Panc1 (cell line): ENCODE measurements at regions not wholly inside any gene's neighbourhood (a gene's known extent, or its start where the extent isn't known, plus 50 kb on each side); places are given as distances from the start of the nearest gene placed in this dataset.

Experiments
- ATAC-seq: fragments of 200-7000 bp; cut with Tn5 transposase; 2 replicates; pipeline ENCODE4 v1.9.1; 2020; ENCODE audit warnings: mild to moderate bottlenecking, moderate library complexity
- BruUV-seq: library from RNA; stranded (reverse); fragments of 400-500 nt; replicated peaks from 2 replicates; lab custom pipeline; 2021; lab: Mats Ljungman, UMichigan
- CTCF ChIA-PET: fragments of 300-600 bp; sonication (Branson Sonifier 250); formaldehyde crosslinking; loops from one replicate; lab custom pipeline; 2022; ENCODE audit warnings: antibody characterized with exemption; lab: Charles Lee
- POLR2A ChIA-PET: fragments of 300-600 bp; sonication (Branson Sonifier 250); formaldehyde crosslinking; loops from one replicate; lab custom pipeline; 2022; ENCODE audit warnings: antibody characterized with exemption; lab: Charles Lee
- DNase-seq: peaks from one replicate; pipeline ENCODE4 v3.0.0-alpha.2; 2010; ENCODE audit warnings: low read depth, low spot score
- H3K27ac ChIP-seq: 2 replicates; pipeline ENCODE4 v1.5.1; 2011; ENCODE audit warnings: mild to moderate bottlenecking, low read length, inconsistent platforms
- H3K27me3 ChIP-seq: fragments of 200-500 bp; sonication (Bioruptor generic); 2 replicates; pipeline ENCODE4 v1.6.0; 2014; ENCODE audit warnings: low read length, inconsistent platforms; ENCODE audit not compliant: control insufficient read depth, insufficient read depth
- H3K36me3 ChIP-seq: fragments of 200-500 bp; sonication (Bioruptor generic); 2 replicates; pipeline ENCODE4 v1.5.1; 2014; ENCODE audit warnings: inconsistent platforms, mild to moderate bottlenecking, low read length, moderate library complexity; ENCODE audit not compliant: control insufficient read depth, insufficient read depth
- H3K4me1 ChIP-seq: 2 replicates; pipeline ENCODE4 v1.5.1; 2011; ENCODE audit warnings: inconsistent platforms, mild to moderate bottlenecking, low read length, moderate library complexity; ENCODE audit not compliant: control insufficient read depth, insufficient read depth
- H3K4me3 ChIP-seq, 2 experiments: 2 replicates each; pipeline ENCODE4 v1.5.1; 2011 to 2012; ENCODE audit warnings: low read depth in 2 of 2, low read length in 2 of 2, mild to moderate bottlenecking in 2 of 2, inconsistent platforms in 1 of 2, moderate library complexity in 1 of 2
- H3K9me3 ChIP-seq: fragments of 200-500 bp; sonication (Bioruptor generic); 2 replicates; pipeline ENCODE4 v1.5.1; 2014; ENCODE audit warnings: low read depth, mild to moderate bottlenecking, inconsistent platforms, low read length, moderate library complexity; ENCODE audit not compliant: control insufficient read depth, insufficient read depth
- CTCF ChIP-seq: fragments of 450-650 bp; IDR thresholded peaks from 2 replicates; pipeline ENCODE4 v1.5.1; 2017; ENCODE audit warnings: mild to moderate bottlenecking
- POLR2AphosphoS5 ChIP-seq: IDR thresholded peaks from 2 replicates; pipeline ENCODE4 v1.6.1; 2012; ENCODE audit warnings: mild to moderate bottlenecking, low read depth, low read length, moderate library complexity
- REST ChIP-seq, 2 experiments: IDR thresholded peaks; 2 replicates each; pipeline ENCODE4 v1.6.1; 2011 to 2012; ENCODE audit warnings: low read depth in 2 of 2, control low read depth in 1 of 2, low read length in 1 of 2, mild to moderate bottlenecking in 1 of 2, moderate library complexity in 1 of 2; ENCODE audit not compliant: insufficient read depth in 1 of 2
- SIN3A ChIP-seq: IDR thresholded peaks from 2 replicates; pipeline ENCODE4 v1.6.1; 2012; ENCODE audit warnings: low read depth, mild to moderate bottlenecking, low read length, moderate library complexity, borderline replicate concordance; ENCODE audit not compliant: insufficient read depth
- TCF7L2 ChIP-seq: IDR thresholded peaks from 2 replicates; pipeline ENCODE4 v1.6.1; 2011; ENCODE audit warnings: mild to moderate bottlenecking, low read depth, low read length, inconsistent platforms
- in situ Hi-C: cut with HindIII; loops from 2 replicates; pipeline ENCODE4 v1.10.0; 2016; ENCODE audit warnings: low sequenced_read_pairs, low pct_unique_long_range_greater_than_20kb
- intact Hi-C: fragments of 100-400 bp; cut with micrococcal nuclease; formaldehyde crosslinking; loops from one replicate; pipeline ENCODE4 v1.10.0; 2022; ENCODE audit not compliant: unreplicated experiment

DNA sequence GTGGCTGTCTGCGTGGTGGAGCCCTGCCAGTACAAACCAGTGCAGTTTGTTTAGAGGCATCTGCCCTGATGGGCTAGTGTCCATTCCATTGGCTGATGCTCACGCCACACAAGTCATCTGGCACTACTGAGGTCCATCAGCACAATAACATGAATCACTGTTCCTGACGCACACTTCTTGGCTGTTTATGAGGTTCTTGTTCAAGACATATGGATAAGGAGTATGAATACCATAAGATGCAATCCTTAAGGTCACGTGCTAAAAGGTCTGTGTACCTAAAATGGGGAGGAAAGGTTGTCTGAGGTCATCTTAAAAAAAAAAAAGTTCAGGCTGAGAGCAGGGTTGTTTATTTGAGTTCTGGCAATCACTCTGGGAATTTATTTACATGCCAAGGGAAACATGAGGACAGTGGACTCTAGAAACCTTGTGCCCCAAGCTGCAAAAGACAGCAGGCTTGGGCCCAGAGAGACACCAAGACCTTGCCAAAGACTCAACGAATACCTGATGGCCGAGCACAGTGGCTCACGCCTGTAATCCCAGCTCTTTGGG is 54.1 kb upstream of the SHLD1 start:
- no peaks in the 10 kb centered on the region for H3K27me3 ChIP-seq
- POLR2A ChIA-PET: no interaction called here
- intact Hi-C loops (no loop called here), in situ Hi-C loops (no loop called here)
- no peaks in the 10 kb centered on the region for H3K36me3 ChIP-seq
- H3K9me3 ChIP-seq: no peaks in the 10 kb centered on the region
- H3K27ac ChIP-seq: no peak overlapping the region
- H3K4me1 ChIP-seq: no peaks in the 10 kb centered on the region
- CTCF ChIA-PET: no interaction called here
- no peak for ATAC-seq
- TF ChIP-seq TCF7L2: no peak
- no peak for TF ChIP-seq REST (IDR thresholded peaks at IDR 0.05; ENCODE audit: insufficient read depth in 1 of 2, low read depth in 2 of 2, low read length in 1 of 2)
- no peak for TF ChIP-seq SIN3A
- no peak for TF ChIP-seq POLR2AphosphoS5
- TF ChIP-seq CTCF: no peak
- DNase-seq: peak; percentile 56
- H3K4me3 ChIP-seq: no peak overlapping the region
- no TSS peak for BruUV-seq

DNA sequence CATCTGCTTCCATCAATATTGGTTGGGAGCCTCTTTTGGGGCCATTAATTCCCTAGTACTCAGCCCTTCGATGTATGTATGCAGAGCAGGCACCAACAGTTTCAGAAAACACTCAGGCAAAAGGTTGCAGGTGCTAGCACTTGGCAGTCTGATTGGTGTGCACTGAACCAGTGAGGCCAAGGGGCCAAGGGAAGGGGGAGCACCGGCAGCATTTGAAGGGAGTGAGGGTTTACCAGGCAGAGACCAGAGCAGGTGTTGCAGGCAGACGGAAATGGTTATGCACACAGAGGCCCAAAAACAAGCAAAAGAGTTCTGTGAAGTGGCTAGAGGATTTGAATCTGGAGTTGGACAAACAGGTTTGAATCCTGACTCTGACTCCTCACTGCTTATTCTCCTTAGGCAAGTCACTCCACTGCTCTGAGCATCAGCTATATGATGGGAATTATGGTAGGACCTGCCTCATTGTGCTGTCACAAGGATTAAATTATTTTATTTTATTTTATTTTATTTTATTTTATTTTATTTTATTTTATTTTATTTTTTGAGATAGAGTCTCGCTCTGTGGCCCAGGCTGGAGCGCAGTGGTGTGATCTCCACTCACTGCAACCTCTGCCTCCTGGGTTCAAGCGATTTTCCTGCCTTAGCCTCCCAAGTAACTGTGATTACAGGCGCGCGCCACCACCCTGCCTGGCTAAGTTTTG is 58.1 kb upstream of the SHLD1 start:
- Histone ChIP-seq H3K27ac (no peak overlapping the region), H3K9me3 (no peaks in the 10 kb centered on the region), H3K27me3 (no peaks in the 10 kb centered on the region), H3K4me1 (no peaks in the 10 kb centered on the region), H3K4me3 (no peak overlapping the region), H3K36me3 (no peaks in the 10 kb centered on the region)
- CTCF ChIA-PET: no interaction called here
- DNase-seq: no peak
- POLR2A ChIA-PET: interaction anchor here (0.6 kb wide), 1 partner anchor 12 kb away, joined by 6 read pairs; no protein-coding TSS in a partner anchor
- in situ Hi-C loops: no loop called here
- ATAC-seq: no peak
- TF ChIP-seq TCF7L2 (no peak), SIN3A (no peak), POLR2AphosphoS5 (no peak), CTCF (no peak), REST (IDR thresholded peaks at IDR 0.05; ENCODE audit: insufficient read depth in 1 of 2, low read depth in 2 of 2, low read length in 1 of 2) (no peak)
- BruUV-seq: no TSS peak
- intact Hi-C loops: no loop called here
